HG03469 (cell line): ENCODE measurements at regions not wholly inside any gene's neighbourhood (a gene's known extent, or its start where the extent isn't known, plus 50 kb on each side); places are given as distances from the start of the nearest gene placed in this dataset.
"Not testable (repeated sequence)": the region's sequence is repeated elsewhere in the genome, so short reads cannot be mapped to it uniquely, and the experiment has no call there.

Source experiments
- ATAC-seq: cut with Tn5 transposase; IDR thresholded peaks from one replicate; pipeline ENCODE4 v1.9.1; 2021; ENCODE audit warnings: mild to moderate bottlenecking, moderate library complexity, moderate number of reproducible peaks; ENCODE audit not compliant: unreplicated experiment

DNA sequence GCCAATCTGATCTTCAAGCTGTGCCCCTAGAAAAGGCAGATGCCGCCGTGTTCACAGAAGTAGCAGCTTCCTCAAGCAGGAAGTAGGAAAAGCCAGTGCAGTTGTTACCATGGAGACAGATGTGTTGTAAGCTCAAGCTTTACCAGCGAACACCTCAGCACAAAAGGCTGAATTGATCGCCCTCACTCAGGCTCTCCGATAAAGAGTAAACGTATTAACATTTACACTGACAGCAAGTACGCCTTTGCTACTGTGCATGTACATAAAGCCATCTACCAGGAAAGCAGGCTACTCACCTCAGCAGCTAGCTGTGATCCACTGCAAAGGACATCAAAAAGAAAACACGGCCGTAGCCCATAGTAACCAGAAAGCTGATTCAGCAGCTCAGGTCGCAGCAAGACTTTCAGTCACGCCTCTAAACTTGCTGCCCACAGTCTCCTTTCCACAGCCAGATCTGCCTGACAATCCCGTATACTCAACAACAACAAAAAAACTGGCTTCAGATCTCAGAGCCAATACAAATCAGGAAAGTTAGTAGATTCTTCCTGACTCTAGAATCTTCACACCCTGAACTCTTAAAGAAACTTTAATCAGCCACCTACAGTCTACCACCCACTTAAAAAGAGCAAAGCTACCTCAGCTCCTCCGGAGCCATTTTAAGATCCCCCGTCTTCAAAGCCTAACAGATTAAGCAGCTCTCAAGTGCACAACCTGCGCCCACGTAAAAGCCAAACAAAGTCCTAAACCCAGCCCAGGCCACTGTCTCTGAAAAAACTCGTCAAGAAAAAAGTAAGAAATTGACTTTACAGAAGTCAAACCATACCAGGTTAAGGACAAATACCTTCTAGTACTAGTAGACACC, 160.0 kb downstream of the DEFB131A start:
- not testable (repeated sequence) for ATAC-seq

DNA sequence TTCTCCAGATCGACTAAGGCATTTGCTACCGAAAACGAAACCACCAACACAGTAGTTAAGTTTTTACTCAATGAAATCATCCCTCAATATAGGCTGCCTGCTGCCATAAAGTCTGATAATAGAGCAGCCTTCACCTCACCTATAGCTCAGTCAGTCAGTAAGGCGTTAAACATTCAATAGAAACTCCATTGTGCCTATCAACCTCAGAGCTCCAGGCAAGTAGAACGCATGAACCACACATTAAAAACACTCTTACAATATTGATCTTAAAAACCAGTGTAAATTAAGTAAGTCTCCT, 160.6 kb downstream of the DEFB131A start:
- ATAC-seq = not testable (repeated sequence)

DNA sequence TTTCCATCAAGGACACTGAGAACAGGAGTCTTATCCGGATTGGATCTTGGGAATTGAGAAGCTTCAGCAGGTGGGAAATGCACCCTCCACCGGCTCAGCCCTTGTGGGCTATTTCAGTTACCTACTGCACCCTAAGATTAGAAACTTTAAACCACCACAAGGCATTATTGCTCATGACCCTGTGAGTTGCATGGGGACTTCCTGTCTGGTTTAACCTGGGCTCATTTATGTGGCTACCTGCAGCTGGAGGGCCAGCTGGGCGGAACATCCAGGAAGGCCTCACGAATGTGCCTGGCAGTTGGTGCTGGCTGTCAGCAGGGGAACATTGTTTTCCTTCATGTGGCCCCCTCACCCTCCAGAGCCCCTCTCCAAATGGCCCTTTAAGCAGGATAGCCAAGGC, 164.1 kb downstream of the DEFB131A start:
- ATAC-seq = no peak

DNA sequence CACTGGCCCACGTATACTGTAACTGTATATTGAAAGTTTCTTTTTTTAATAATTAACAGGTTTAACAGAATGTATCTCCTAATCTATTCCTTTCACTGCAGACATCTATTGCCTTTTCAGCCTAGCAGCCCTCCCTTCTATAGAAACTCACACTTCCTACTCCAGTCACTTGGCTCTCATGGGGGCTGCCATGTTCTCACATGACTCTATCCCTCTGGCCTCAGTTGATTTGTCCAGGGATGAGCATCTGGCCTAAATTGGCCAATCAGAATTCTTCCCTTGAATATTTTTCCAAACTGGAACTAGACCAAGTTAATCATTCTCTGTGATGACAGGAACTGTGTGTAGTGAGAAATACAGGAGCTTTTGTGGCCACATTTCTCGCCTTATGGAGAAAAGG, 166.1 kb downstream of the DEFB131A start:
- not testable (repeated sequence) for ATAC-seq

DNA sequence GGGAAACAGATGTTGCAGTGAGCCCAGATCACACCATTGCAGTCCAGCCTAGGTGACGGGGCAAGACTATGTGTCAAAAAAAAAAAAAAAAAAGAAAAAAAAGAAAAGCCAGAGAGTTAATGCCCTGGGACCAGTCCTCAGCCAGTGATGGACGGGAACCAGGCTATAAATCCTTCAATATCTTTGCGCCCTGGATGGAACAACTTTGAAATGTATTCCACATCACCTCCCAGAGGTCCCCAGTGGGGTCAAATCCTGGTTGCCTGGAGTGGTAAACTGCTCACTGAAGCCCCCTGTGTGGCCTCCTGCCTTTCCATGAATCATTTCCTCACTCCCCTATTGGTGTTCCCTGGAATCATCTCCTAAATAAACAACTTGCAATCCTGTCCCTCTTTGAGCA, 166.9 kb downstream of the DEFB131A start:
- no peak for ATAC-seq

DNA sequence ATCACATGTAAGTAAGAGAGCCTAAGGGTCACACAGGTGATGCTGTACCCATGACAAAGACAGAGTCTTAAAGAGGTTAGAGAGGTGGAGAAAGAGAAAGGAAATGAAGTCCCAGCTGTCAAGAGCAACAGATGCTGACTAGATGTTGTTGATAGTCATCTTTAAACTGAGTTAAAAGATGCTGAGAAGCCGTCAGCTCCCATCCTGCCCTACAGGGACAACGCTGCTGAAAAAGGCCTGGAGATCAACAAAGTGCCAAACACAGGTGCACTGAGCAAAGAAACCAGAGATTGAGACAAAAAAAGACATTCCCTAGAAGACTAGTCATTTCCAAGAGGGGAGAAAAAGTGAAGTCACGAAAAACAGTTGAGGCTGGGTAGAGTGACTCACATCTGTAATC, 145.0 kb upstream of the DRD5 start:
- ATAC-seq = not testable (repeated sequence)

DNA sequence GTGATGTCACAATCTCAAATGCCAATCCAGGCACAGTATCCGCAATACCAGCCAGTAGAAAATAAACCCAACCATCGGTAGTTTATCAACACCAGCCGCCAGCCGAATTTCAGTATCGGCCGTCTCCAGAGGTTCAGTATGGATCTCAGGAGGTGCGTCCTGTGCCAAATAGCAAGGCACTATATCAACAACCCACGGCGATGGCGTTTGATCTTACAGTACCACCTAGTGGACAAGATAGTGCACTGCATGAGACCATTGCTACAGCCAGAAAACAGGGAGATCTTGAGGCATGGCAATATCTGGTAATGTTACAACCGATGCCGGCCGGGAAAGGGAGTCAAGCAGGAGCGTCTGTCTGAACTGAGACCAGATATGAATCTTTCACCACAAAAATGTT, 121.8 kb upstream of the DRD5 start:
- not testable (repeated sequence) for ATAC-seq

DNA sequence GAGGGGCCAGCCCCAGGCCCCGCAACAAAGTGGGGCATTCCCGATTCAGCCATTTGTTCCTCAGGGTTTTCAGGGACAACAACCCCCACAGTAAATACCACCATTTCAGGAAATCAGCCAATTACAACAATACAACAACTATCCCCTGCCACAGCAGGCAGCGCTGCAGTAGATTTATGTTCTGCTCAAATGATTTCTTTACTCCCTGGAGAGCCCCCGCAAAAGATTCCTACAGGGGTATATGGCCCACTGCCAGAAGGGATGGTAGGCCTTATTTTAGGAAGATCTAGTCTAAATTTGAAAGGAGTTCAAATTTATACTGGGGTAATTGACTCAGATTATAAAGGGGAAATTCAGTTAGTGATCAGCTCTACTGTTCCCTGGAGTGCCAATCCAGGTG, 120.5 kb upstream of the DRD5 start:
- ATAC-seq = not testable (repeated sequence)

DNA sequence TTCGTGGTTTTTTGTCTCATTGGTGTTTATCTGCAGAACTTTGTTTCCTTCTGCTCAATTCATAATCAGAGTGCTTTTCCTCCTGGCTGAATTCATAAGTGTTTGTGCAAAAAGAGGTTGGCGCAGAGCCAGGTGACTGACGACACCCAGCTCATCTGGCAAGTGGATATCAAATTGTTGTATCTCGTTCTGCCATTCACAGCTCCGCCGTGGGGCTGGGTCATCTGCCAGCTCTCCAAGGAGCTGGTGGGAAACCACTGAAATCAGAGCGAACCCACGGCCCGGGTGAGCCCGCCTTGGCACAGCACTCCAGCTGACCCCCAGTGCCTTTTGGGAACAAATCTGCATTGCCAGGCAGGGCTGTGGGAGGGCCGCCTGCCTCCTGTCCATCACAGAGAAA, 110.7 kb upstream of the DRD5 start:
- not testable (repeated sequence) for ATAC-seq

DNA sequence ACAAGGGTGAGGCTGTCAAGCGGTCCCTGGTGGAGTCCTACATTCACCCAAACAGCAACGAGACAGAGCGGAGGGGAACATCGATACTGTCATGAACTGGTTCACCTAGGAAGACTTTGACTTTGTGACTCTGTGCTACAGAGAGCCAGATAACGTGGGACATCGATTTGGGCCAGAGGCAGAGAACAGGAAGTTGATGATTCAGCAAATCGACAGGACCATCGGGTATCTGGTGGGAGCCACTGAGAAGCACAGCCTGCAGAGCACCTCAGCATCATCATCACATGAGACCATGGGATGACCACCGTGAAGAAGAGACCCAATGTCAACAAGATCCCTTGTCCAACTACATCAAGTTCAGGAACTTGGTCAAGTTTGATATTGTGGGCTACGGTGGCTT, 104.1 kb upstream of the DRD5 start:
- ATAC-seq = not testable (repeated sequence)

DNA sequence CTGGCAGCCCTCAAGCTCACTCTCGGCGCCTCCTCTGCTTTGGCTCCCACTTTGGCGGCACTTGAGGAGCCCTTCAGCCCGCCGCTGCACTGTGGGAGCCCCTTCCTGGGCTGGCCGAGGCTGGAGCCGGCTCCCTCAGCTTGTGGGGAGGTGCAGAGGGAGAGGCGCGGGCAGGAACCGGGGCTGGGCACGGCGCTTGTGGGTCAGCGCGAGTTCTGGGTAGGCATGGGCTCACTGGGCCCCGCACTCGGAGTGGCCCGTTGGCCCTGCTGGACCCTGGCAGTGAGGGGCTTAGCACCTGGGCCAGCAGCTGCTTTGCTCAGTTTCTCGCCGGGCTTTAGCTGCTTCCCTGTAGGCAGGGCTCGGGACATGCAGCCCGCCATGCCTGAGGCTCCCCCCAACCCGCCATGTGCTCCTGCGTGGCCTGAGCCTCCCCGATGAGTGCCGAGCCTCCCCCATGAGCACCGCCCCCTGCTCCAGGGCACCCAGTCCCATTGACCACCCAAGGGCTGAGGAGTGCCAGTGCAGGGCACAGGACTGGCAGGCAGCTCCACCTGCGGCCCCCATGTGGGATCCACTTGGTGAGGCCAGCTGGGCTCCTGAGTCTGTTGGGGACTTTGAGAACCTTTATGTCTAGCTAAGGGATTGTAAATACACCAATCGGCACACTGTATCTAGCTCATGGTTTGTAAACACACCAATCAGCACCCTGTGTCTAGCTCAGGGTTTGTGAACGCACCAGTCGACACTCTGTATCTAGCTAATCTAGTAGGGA, 101.5 kb upstream of the DRD5 start:
- no peak for ATAC-seq

DNA sequence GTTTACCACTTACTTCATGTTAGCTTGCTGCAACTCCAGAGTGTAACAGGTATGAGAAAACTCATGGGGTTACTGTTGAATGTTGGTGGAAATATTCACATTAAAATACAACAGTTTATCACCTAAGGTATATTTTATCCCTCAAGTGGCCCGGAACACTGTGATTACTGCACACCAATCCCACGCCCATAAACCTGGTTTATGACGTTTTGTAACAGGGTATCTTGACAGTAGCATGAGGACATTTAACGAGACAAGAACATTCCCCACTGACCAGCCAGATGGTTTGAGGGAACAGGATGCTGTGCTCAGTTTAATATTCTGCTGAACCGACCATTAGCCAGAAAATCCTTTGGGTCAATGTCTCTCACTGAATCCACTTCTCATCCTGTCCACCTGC, 98.3 kb upstream of the DRD5 start:
- not testable (repeated sequence) for ATAC-seq

DNA sequence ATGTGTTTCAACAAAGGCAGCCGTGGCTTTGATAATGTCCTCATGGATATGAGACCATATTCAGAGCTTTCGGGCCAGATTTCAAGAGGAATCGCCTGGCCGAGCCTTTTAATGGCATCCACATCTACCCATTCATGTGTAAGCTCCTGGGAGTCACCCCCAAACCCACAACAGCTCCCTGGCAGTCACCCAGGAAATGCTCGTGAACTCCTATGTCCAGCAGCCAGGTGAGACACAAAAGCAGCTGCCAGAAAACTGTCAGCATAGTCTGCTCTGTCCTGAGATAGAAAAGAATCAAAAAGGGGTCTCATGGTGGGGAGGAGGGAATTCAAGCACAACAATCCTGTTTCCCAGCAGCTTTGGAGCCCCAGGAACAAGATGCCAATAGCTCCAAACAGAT, 96.4 kb upstream of the DRD5 start:
- not testable (repeated sequence) for ATAC-seq

DNA sequence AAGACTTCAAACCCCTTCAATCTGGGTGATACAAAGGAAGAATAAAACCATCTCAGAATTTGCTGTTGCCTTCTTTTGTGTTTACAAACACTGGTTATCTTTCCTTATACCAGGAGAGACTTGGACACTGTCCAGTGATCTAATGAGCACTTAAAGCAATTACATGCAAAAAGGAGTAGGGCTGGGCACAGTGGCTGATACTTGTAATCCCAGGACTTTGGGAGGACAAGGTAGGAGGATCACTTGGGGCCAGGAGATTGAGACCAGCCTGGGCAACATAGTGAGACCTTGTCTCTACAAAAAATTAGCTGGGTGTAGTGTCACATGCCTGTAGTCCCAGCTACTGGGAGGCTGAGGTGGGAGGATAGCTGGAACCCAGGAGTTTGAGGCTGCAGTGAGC, 95.7 kb upstream of the DRD5 start:
- no peak for ATAC-seq

DNA sequence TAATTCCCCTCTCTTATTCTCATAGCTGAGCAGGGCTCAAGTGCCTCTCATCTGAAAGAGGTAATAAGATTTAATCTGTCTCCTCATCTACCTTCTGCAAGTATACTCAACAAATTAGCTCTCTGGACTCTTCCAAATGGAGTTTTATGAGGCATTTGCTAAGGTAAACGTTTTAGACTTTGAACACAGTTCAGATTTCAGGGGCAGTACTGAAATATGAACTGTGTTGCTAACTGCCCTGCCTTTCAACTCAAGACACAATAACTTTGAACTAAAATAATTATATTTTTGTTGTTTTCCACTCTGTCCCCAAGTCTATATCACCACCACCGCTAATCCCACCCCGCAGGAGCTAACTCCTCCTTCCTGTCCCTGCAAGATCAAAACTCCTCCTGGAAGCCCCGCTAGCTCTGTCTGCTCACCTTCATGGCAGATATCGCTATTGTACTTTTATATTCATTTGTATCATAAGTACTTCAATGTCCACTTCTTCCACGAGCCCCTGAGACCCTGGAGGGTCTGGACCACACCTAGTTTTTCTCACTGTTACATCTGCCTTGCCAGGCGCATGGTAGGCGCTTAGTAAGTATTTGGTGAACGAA, 90.7 kb upstream of the DRD5 start:
- ATAC-seq = not testable (repeated sequence)

DNA sequence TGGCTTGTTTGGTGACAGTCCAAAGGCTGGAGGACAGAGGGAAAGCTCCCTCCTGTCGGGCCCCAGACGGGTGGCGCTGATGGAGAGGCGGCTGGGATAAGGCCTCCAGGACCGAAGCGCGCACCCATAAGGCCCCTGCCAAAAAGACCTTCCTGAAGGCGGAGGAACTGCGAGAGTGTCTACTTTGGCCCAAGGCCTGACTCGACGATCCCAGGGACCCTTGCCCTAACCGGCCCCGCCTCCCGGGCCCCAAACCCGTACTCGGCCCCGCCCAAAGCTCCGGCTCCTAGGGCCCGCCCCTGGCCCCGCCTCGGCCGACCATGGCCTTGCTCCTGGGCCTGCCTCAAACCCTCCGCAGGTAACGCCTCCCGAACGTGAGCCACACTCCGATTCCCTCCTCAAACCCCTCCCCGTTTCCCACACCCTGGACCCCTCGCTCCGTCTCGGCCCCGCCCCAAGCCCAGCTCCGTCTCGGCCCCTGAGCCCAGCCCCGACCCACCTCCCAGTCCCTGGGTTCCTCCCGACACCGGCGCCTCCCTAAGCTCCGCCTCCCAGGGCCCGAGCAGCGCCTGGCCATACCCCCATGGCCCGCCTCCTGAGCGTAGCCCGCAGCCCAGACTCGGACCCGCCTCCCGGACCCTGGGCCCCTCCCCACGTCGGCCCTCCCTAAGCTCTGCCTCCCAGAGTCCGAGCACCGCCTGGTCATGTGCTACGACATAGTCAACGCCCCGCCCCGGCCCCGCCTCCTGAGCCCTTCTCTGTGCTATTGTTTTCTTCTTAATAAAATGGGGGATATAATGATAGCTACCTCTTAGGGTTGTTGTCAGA, 90.0 kb upstream of the DRD5 start:
- ATAC-seq = peak; percentile 100

DNA sequence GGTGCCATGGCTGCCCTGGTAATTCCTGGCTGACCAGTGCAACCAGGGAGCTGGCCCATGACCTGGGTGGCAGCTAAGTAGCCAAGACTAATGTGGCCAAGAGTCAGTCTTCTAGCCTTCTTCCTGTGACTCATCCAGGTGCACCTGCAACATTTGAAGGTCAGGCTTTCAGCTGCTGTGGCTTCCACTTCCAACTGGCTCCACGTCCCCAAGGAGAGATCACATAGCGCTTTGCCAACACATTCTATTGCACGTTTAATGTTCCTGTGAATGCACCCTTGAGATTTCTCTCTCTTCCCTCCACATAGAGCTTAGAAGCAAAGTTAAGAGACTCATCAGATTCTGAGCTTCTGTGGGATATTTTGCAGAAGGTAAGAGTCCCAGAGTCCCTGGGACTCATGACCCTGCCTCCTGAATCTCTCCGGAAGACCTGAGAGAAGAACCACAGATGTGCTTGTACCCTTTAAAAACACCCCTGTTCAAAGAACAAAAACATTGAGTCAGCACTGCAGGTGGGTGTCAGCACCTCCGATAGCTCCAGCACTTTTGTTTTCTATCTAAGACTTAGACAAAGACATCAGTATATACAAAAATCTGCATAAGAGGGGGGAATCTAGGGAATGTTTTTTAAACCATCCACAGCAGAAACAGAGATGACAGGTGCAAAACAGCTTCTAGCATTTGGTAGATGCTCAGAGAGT, 88.5 kb upstream of the DRD5 start:
- ATAC-seq = not testable (repeated sequence)

DNA sequence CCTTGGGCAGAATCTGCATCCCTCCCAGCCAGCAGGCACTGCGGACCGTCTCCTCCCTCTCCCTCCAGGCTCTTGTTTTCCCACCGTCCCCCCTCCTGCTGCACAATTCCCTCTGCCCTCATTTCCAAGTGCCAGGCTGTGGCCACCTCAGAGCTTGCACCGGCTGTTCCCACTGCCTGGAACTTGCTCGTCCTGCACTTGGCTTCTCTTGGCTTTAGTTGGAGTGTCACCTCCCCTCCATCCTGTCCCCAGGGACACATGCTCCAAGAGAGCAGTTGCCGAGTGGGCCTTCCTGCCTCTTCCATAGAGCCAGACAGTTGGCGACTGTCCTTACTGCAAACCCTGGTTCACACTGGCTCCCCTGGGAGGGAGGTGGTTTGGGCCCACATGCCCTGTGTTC, 87.0 kb upstream of the DRD5 start:
- ATAC-seq = not testable (repeated sequence)

DNA sequence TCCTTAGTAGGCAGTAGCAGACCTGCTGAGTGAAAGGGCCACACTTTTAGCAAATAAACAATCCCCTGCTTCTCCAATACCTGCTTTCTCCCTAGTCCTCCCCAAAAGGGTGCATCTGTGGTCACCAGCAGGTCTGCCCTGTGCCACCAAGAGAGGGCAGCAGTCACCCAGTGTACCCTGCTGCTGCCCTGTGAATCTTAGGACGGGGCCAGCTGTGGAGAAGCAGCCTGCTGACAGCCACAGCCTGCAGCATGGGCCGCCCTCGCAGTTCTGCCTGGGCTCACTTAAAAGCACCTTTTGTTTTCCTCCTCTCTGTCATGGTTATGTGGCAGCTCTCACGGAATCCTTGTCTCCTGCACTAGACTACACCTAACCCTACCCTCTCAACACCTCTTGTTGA, 85.4 kb upstream of the DRD5 start:
- ATAC-seq = not testable (repeated sequence)

DNA sequence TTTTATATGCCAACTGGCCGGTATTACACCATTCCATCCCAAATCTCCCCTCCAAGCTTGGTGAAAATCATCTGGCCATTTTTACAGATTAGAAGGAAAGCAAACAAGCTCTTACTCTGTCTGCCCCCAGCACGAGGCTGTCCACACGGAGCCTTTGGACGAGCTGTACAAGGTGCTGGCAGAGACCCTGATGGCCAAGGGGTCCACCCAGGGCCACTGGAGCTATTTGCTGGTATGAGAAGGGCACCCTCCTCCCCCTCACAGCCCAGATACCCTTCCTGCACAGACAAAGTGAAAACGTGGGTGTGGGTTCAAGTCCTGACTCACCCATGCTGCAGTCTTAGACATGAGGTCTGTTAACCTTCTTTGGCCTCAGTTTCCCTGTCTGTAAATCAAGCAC, 84.9 kb upstream of the DRD5 start:
- ATAC-seq = not testable (repeated sequence)
